Small intestine (tissue), 7 donors: ENCODE measurements at regions not wholly inside any gene's neighbourhood (a gene's known extent, or its start where the extent isn't known, plus 50 kb on each side); places are given as distances from the start of the nearest gene placed in this dataset.
A peak's percentile ranks its signal among the peaks of the same experiment; 100 is the strongest.

Experiments
- DNase-seq, 2 donors: peaks; one replicate each; pipeline versions ENCODE4 v3.0.0 to v3.0.0-alpha.2; 2013
- FAIRE-seq: peaks from 2 replicates; lab custom pipeline; 2012; peaks lifted over from hg19 to GRCh38; lab: Jason Lieb, UNC
- H3K27ac ChIP-seq, 3 donors: one replicate each; pipeline ENCODE4 v1.5.1; 2013; ENCODE audit warnings: low read length in 2 of 3, mild to moderate bottlenecking in 2 of 3, control low read depth in 1 of 3, inconsistent platforms in 1 of 3, low read depth in 1 of 3, moderate library complexity in 1 of 3
- H3K27me3 ChIP-seq, 3 donors: one replicate each; pipeline ENCODE4 v1.6.1; 2013; ENCODE audit warnings: low read length in 3 of 3, inconsistent platforms in 1 of 3; ENCODE audit not compliant: control insufficient read depth in 3 of 3, insufficient read depth in 3 of 3
- H3K36me3 ChIP-seq, 3 donors: one replicate each; pipeline ENCODE4 v1.6.1; 2013; ENCODE audit warnings: low read length in 3 of 3, inconsistent platforms in 1 of 3, low read depth in 1 of 3, mild to moderate bottlenecking in 1 of 3, moderate library complexity in 1 of 3; ENCODE audit not compliant: control insufficient read depth in 3 of 3, insufficient read depth in 2 of 3
- H3K4me1 ChIP-seq, 3 donors: one replicate each; pipeline ENCODE4 v1.6.1; 2013; ENCODE audit warnings: low read length in 2 of 3, inconsistent platforms in 1 of 3, low read depth in 1 of 3, mild to moderate bottlenecking in 1 of 3, moderate library complexity in 1 of 3; ENCODE audit not compliant: control insufficient read depth in 3 of 3, insufficient read depth in 2 of 3
- H3K4me3 ChIP-seq, 3 donors: one replicate each; pipeline ENCODE4 v1.5.1; 2013; ENCODE audit warnings: low read length in 3 of 3, control low read depth in 1 of 3, inconsistent platforms in 1 of 3, low read depth in 1 of 3, mild to moderate bottlenecking in 1 of 3, moderate library complexity in 1 of 3
- H3K9me3 ChIP-seq, 2 donors: one replicate each; pipeline ENCODE4 v1.6.1; 2013; ENCODE audit warnings: low read depth in 1 of 2, low read length in 1 of 2; ENCODE audit not compliant: control insufficient read depth in 2 of 2, insufficient read depth in 1 of 2
- WGBS, 3 donors: extraction: QIAGEN DNeasy Blood & Tissue Kit; methylation state at CpG; one replicate each; pipeline ENCODE4 v1.1.7; 2013; 5-methylcytosine and 5-hydroxymethylcytosine counted together
- donor health status: healthy with polysubstance abuse.
- donor health status: control.
- donor health status: control.
- donor health status: Bipolar disorder and iron deficiency.
- donor health status: healthy.

GRCh38 chr5:96243862-96244261 lies 189.2 kb downstream of the PCSK1 start:
- Histone ChIP-seq H3K4me3 (no peak overlapping the region), H3K27me3 (no peaks in the 10 kb centered on the region), H3K27ac (no peak overlapping the region), H3K9me3 (no peaks in the 10 kb centered on the region), H3K4me1 (peaks cover 0 to 4% (median 2%) of the 10 kb centered on the region in 3 donors), H3K36me3 (no peaks in the 10 kb centered on the region)
- FAIRE-seq: no peak
- DNase-seq: no peak
- WGBS, 3 donors: 88 to 91% (median 88%) methylated on average over 1 of the region's 1 CpG

- Histone ChIP-seq H3K27me3 (no peaks in the 10 kb centered on the region), H3K4me1 (peaks cover 0 to 4% (median 2%) of the 10 kb centered on the region in 3 donors), H3K27ac (no peak overlapping the region), H3K4me3 (no peak overlapping the region), H3K9me3 (no peaks in the 10 kb centered on the region), H3K36me3 (no peaks in the 10 kb centered on the region)
- WGBS, 3 donors: 64 to 83% (median 79%) methylated on average over 1 of the region's 1 CpG
- FAIRE-seq (no peak), DNase-seq (no peak)
These were observed 189.8 kb downstream of the PCSK1 start for GRCh38 chr5:96243203-96243602.

DNA sequence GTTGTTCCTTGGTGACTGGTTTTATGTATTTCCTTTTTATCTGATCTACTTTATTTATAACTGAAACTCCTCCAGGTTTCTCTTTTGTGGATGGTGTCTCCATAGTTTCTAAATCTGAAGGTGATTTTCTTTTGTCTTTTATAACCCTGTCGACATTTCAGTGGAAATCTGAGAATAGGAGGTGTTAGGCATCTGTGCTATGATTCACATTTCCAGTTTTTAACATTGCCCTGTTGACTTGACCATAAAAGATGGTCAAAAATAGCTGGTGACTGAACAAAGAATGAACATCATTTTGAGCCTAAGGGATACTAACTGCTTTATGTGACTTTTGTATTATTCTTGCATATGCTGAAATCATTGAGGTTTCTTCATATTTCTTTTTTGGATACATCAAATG lies 190.5 kb downstream of the PCSK1 start:
- no peak overlapping the region for H3K27ac ChIP-seq
- no peak overlapping the region for H3K4me3 ChIP-seq
- no peaks in the 10 kb centered on the region for H3K27me3 ChIP-seq
- WGBS, 3 donors: 72 to 86% (median 78%) methylated on average over 1 of the region's 1 CpG
- no peak for DNase-seq
- no peaks in the 10 kb centered on the region for H3K36me3 ChIP-seq
- no peak for FAIRE-seq
- no peaks in the 10 kb centered on the region for H3K4me1 ChIP-seq
- no peaks in the 10 kb centered on the region for H3K9me3 ChIP-seq

DNA sequence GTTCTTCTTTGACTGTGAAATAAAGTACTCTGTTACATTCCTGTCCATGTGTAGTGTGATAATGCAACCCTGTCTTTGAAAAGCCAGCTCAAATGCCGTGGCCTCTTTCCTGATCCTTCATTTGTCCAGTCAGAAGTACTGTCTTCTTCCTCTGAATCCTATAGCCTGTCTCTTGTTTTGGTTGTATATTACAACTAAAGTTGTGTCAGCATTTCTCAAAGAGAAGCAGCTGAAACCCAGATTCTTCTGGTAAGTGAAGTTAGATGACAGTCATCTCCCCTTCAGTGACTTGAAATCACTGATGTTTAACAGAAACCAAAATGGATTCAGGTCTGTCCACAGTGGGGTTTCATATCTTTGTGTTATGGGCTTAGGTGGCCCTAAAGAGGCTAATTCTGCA lies 196.2 kb downstream of the PCSK1 start:
- no peak overlapping the region for H3K27ac ChIP-seq
- no peak for FAIRE-seq
- WGBS, 3 donors: 89 to 93% (median 90%) methylated on average over 1 of the region's 1 CpG

DNA sequence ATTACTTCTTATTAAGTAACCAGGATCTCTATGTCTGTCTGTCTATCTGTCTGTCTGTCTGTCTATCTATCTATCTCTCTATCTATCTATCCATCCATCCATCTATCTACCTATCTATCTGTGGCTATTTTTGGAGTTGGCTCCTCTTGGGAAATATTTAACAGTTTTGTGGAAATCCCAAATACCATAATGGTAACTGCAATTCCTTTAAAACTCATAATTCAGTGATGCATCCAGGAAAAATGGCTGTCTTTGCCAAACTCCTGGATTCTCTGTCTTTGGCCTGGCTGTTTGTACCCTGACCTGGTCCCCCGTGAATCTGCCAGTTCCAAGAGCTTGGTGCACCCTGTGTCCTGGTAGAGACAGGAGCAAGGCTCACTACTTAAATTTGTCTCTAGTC lies 197.0 kb downstream of the PCSK1 start:
- Histone ChIP-seq H3K4me3 (no peak overlapping the region), H3K27me3 (no peaks in the 10 kb centered on the region), H3K4me1 (peaks cover 0 to 3% (median 0%) of the 10 kb centered on the region in 3 donors), H3K36me3 (no peaks in the 10 kb centered on the region), H3K9me3 (no peaks in the 10 kb centered on the region), H3K27ac (no peak overlapping the region)
- DNase-seq: no peak
- no peak for FAIRE-seq
- 87 to 99% (median 94%) methylated on average over 1 of the region's 1 CpG for WGBS, 3 donors

More for the DNA sequence above, 196.2 kb downstream of the PCSK1 start:
- Histone ChIP-seq H3K4me3 (no peak overlapping the region), H3K36me3 (no peaks in the 10 kb centered on the region), H3K4me1 (peaks cover 0 to 3% (median 0%) of the 10 kb centered on the region in 3 donors), H3K9me3 (no peaks in the 10 kb centered on the region), H3K27me3 (no peaks in the 10 kb centered on the region)
- DNase-seq: no peak

DNA sequence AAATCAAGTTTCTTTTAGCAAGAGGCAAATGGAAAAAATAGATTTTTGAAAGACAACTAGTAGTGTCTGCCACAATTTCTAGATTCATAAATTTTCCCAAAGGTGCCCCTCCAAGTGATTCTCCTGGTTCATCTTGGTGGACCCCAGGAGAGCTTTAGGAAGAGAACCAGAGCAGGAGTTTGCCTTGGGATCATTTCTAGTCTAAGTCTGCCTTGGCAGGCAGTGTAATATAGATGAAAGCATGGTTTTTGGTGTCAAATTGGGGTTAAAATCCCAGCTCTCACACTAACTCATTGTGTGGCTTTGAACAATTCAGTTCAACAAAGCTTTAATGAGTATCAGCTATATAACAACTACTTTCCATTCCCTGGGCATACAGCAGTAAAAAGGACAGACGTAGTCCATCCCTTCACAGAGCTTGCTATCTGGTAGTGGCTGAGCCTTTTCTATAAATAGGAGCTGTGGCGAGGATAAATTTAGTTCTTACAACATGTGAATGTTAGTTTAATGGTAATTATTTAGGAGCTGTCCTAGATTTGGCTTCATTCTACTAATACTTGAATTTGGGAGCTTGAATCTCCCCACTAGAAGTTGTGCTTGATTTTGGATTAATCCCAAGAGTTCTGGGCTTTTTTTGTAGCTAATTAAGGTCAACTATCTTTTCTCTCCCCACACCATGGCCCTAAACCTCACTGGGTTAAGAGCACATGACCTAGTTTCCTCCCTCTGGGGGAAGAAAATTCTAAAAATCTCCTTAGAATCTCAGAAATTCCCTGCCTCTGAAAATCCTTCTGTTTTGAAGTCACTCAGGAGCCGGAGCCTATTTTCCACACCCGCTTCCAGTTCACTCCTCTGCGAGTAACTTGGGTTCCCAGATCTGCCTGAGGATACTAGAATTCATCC lies 197.8 kb downstream of the PCSK1 start:
- Histone ChIP-seq H3K36me3 (no peaks in the 10 kb centered on the region), H3K9me3 (no peaks in the 10 kb centered on the region), H3K4me1 (peaks cover 0 to 3% (median 0%) of the 10 kb centered on the region in 3 donors), H3K27ac (peak overlapping the region in 1 of 3 donors; percentile 24), H3K4me3 (no peak overlapping the region), H3K27me3 (no peaks in the 10 kb centered on the region)
- no peak for FAIRE-seq
- WGBS, 3 donors: 63 to 92% (median 82%) methylated on average over 5 of the region's 5 CpGs
- DNase-seq: no peak

GRCh38 chr5:96232602-96233001 lies 200.4 kb downstream of the PCSK1 start:
- FAIRE-seq (peak; percentile 26), DNase-seq (no peak)
- H3K9me3 ChIP-seq: no peaks in the 10 kb centered on the region
- H3K27ac ChIP-seq: no peak overlapping the region
- H3K36me3 ChIP-seq: no peaks in the 10 kb centered on the region
- peaks cover 0 to 3% (median 0%) of the 10 kb centered on the region in 3 donors for H3K4me1 ChIP-seq
- no peaks in the 10 kb centered on the region for H3K27me3 ChIP-seq
- no peak overlapping the region for H3K4me3 ChIP-seq

DNA sequence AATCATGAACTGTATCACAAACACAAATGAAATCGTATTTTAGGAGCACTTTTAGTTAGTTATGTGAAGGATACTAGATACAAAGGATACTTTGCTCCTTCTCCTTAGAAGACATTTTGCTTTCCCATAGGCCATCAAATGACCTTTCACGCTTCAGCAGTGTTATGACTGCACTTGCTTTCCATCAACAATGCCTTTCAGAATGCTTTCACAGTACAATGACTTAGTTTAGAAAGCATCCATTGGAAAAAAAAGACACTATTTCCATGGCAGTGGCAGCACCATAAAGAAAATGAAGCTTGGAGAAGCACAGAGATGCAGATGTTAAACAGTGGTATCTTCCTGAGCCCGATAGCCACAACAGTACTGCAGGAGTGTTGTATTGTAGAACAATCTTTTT lies 203.9 kb downstream of the PCSK1 start:
- H3K27ac ChIP-seq: no peak overlapping the region
- WGBS, 3 donors: 89 to 94% (median 94%) methylated on average over 3 of the region's 3 CpGs
- FAIRE-seq: no peak
- no peaks in the 10 kb centered on the region for H3K27me3 ChIP-seq
- no peak for DNase-seq
- H3K4me3 ChIP-seq: no peak overlapping the region
- no peaks in the 10 kb centered on the region for H3K9me3 ChIP-seq
- no peaks in the 10 kb centered on the region for H3K36me3 ChIP-seq
- no peaks in the 10 kb centered on the region for H3K4me1 ChIP-seq
